NCI-H526 treated with DMSO at 0.1 percent for 48 hours (cell line): ENCODE measurements at regions not wholly inside any gene's neighbourhood (a gene's known extent, or its start where the extent isn't known, plus 50 kb on each side); places are given as distances from the start of the nearest gene placed in this dataset.
A peak's percentile ranks its signal among the peaks of the same experiment; 100 is the strongest.

Source experiments
- DNase-seq: peaks from one replicate; lab custom pipeline; 2025; lab: John Stamatoyannopoulos, UW

- DNase-seq, result no peak
Observed at GRCh38 chr2:149743842-149744448, 156.4 kb upstream of the MMADHC start.

GRCh38 chr2:149741646-149742045 lies 154.1 kb upstream of the MMADHC start:
- no peak for DNase-seq

- DNase-seq, result no peak
Observed at GRCh38 chr2:149740490-149740889, 152.9 kb upstream of the MMADHC start.

- no peak for DNase-seq
Observed at GRCh38 chr2:149739883-149740265, 152.3 kb upstream of the MMADHC start.

GRCh38 chr2:149739171-149739882 lies 151.8 kb upstream of the MMADHC start:
- no peak for DNase-seq

- no peak for DNase-seq
Observed at GRCh38 chr2:149738767-149739166, 151.2 kb upstream of the MMADHC start.

DNA sequence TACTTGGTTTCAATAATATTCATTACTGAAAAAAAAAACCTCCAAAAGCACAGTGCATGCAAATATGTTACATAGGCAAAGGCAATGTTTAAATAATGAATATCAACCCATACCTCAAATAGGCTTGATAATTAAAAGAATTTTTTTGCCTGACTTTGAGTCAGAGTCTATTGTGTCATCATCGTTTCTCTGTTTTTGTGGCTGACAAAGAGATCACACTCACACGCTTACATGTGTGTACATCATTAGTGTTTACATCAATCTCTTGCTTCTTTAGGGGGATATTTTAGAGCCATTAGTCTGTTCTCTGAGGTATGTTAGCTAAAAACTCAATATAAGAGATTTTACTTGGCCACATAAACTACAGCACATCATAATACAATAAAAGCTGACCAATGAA lies 150.3 kb upstream of the MMADHC start:
- no peak for DNase-seq

DNA sequence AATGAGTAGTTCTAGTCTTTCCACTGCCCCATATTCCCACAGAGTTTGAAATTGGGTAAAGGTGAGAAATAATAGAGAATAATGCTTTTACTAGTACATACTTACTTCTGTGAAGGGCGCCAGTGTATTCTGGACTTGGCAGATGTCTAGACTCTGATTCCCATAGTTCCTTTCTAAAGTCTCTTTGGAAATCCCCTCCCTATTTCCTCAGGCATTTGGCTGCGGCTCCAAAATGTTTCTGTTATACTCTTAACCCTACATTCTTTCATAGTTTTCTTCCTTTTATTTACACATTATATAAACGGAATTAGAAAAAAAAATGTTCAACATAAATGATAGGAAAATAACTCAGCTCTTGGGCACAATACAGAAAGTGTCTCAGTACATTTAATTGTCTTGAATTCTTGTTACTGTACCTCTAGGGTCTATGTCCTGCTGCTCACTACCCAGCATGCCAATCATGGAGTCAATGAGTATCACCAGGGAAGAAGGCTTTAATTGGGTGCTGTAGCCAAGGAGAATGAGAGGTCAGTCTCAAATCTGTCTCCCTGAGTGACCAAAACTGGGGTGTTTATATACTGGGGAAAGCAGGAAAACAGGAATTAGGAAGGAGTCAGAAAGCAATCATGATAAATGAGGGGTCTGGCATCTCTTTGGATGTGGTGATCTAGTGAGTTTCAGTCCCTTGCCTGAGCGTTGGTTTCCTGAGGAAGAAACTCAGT lies 147.8 kb upstream of the MMADHC start:
- DNase-seq, result no peak

DNA sequence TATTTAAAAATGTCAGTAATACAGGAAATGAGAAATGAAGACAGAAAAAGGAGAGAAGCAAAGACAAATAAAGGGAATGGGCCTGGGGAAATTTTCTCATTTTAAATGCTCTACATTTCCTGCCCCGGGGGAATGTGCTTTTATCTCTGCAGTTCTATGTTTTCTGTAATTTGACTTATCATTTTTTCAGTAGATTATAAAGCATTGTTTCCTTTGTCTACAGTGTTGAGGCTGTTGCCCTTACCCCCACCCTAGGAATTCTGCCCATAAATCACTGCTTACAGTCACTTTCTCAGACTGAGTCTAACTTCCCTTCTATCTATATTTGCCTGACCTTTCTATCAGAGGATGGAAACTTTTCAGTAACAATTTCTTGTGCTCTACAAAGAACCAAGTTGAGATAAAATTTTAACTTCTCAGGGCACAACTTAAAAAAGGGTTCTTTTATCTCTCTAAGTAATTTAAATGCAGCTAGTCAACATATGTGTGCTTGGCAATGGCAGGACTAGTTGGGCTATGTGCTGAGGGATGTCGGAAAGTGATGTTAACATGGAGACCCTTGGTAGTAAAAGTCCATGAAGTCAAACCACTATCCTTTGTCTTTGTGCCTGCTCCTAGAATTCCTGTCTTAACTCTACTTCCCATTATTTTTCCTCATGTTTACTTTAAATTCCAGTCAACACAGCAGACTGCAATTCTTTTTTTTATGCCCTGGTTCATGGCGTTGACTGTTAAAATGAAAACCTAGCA lies 146.5 kb upstream of the MMADHC start:
- no peak for DNase-seq

GRCh38 chr2:149732730-149733290 lies 145.2 kb upstream of the MMADHC start:
- no peak for DNase-seq

GRCh38 chr2:149732001-149732685 lies 144.6 kb upstream of the MMADHC start:
- no peak for DNase-seq

- no peak for DNase-seq
Observed at GRCh38 chr2:149731079-149731478, 143.5 kb upstream of the MMADHC start.

GRCh38 chr2:149729586-149729985 lies 142.0 kb upstream of the MMADHC start:
- DNase-seq, result no peak

GRCh38 chr2:149727927-149728326 lies 140.4 kb upstream of the MMADHC start:
- no peak for DNase-seq

- no peak for DNase-seq
Observed at GRCh38 chr2:149725234-149725633, 137.7 kb upstream of the MMADHC start.

GRCh38 chr2:149724091-149724490 lies 136.5 kb upstream of the MMADHC start:
- DNase-seq, result no peak

- no peak for DNase-seq
Observed at GRCh38 chr2:149720615-149721014, 133.0 kb upstream of the MMADHC start.

- no peak for DNase-seq
Observed at GRCh38 chr2:149719695-149720094, 132.1 kb upstream of the MMADHC start.

DNA sequence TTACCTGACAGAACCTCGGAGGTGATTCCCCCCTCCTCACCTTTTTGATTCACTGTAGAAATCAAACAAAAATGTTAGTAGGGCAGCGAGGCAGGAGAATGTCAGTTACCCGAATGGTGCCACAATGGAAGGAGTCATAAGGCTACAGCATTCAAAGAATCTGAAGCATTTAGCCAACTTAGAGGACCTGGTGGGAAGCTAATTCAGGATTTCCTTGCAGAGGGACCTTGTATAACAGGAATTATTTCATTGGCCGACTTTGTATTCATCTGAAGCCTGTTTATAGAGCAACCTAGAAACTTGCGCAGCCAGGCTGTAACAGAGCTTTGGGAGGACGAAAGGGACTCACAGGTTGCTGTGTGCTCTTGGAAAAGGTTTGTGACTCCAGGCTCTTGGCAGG lies 129.1 kb upstream of the MMADHC start:
- DNase-seq, result no peak

GRCh38 chr2:149715894-149716293 lies 128.3 kb upstream of the MMADHC start:
- no peak for DNase-seq

DNA sequence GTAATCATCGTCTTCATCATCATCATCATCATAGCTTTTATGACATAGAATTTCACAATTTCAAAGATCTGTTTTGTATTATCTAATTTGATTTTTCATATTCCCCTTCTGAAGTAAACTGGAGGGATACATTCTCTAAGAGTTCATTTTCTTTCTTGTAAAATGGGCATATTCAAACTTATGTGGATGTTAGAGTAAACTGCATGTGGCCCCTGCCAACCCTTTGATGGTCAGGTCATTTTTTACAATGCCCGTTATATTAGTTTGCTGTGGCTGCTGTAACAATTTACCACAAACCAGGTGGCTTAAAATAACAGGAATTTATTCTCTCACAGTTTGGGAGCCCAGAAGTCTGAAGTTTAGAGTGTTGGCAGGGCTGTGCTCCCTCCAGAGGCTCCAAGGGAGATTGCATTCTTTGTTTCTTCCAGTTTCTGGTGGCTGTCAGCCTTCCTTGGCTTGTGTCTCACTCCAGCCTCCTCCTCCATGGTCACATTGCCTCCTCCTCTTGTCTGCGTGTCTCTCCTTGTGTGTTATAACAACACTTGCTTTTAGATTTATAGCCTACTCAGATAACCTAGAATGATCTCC lies 127.5 kb upstream of the MMADHC start:
- DNase-seq, result peak; percentile 9
